Liver (tissue), 2 donors: ENCODE measurements at regions not wholly inside any gene's neighbourhood (a gene's known extent, or its start where the extent isn't known, plus 50 kb on each side); places are given as distances from the start of the nearest gene placed in this dataset.

ENCODE experiments used
- CTCF ChIP-seq: fragments of 150-350 bp; IDR thresholded peaks from 2 replicates; pipeline ENCODE4 v1.5.1; 2017; ENCODE audit warnings: improper control_type of control experiment, low read depth, low read length; ENCODE audit not compliant: missing input control
- YY1 ChIP-seq: IDR thresholded peaks from 2 replicates; pipeline ENCODE4 v1.6.1; 2016; ENCODE audit warnings: antibody characterized with exemption, mild to moderate bottlenecking
- donor health status: healthy.

- TF ChIP-seq CTCF (no peak), YY1 (no peak)
Observed at GRCh38 chr3:99467420-99467819, 171.0 kb upstream of the COL8A1 start.
